C1 segment of cervical spinal cord (tissue), 14 donors: ENCODE measurements at regions not wholly inside any gene's neighbourhood (a gene's known extent, or its start where the extent isn't known, plus 50 kb on each side); places are given as distances from the start of the nearest gene placed in this dataset.

ENCODE experiments used
- DNase-seq, 14 donors: peaks; one replicate each; lab custom pipeline; 2025; lab: John Stamatoyannopoulos, UW

DNA sequence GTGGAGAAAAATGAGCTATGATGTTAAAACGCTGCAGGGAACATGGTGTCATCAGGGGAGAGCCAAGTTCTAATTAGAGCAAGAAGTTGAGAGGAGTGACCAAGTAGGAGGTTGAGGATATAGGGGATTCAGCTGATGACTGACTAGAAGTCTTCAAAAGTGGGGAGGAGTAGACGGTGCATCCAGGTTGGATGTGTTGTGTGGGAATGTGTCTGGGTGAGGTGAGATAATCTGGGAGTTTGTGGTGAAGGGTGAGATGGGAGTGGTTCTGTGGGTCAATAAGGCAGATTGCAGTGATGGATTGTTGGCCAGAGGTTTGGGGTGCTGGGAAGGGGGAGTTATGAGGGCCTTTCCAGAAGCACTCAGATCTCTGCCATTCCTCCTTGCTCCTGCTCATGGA is 72.0 kb upstream of the IRF2BP2 start:
- no peak for DNase-seq

DNA sequence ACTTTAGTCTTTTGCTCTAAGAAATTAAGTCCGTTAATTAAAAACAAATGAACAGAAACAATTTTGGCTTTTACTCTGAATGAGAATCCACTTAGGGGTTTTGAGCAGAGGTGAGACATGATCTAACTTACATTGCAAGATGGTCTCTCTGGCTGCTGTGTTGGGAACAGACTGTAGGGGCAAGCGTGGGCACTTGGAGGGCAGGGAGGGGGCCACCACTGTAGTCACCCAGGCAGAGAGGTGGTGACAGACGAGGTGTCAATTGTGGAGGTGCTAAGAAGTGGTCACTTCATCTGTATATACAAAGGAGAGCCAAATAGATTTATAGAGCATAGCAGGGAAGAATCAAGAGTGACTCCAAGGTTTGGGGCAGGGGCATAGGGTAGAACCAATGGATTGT is 71.1 kb upstream of the IRF2BP2 start:
- no peak for DNase-seq

DNA sequence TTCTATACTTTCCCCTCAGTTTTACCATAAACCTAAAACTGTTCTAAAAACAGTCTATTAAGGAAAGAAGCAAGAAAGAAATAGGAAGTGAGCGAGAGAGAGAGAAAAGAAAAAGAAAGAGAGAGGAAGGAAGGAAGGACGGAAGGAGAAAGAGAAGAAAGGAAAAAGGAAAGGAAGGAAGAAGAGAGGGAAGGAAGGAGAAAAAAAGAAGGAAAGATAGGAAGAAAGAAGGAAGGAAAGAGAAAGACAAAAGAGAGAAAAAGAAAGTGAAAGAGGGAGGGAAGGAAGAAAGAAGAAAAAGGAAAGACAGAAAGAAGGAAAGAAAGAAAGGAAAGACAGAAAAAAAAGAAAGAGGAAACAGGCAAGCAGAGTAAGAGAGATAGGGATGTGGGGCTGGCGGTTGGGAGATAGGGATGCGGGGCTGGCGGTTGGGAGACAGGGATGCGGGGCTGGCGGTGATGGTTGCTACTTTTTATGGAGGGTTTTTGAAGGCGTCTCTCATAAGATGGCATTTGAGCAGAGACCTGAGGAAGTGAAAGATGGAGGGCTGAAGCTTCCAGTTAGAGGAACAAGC is 70.4 kb upstream of the IRF2BP2 start:
- DNase-seq, result no peak

DNA sequence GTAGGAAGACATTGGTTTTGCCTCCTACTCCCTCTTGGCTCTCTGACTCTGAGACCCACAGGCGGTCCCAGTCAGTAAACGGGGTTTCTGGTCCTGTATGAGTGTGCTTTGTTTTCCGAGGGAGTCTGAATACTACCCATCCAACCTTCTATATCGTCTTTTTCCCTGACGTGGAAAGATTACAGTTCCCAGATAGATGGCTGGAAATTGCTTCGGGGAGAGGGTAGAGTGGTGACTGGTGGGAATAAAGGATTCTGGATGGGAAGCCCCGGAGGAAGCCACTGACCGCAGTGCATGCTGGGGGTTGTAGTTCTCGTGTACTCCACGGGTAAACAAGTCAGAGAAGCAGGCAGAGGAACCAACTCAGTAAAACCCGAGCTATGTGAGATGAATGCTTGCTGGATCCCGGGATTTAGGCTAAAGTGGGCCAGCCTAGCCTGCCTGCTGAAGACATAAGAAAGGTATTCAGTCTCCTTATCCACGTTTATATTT is 66.2 kb upstream of the IRF2BP2 start:
- DNase-seq, result peak in 13 of 14 donors; percentile 24 to 86 (median 79)

DNA sequence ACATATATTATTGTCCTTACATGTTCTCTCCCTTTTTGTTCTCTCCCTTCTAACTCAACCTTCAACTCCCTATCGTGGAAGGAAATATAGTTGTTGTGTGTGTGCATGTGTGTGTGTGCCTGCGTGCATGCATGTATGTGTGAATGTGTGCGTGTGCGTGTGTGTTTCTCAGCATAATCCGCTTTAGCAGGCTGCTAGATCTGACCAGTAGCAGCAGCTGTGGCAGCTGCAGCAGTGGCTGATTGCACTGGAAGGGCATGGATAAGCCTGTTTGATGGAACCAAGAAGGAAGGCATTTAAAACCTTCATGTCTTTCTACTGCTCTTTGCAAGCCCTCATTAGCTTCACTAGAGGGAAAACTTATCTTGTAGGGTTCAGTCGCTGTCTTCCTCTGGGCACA is 65.6 kb upstream of the IRF2BP2 start:
- DNase-seq, result no peak

DNA sequence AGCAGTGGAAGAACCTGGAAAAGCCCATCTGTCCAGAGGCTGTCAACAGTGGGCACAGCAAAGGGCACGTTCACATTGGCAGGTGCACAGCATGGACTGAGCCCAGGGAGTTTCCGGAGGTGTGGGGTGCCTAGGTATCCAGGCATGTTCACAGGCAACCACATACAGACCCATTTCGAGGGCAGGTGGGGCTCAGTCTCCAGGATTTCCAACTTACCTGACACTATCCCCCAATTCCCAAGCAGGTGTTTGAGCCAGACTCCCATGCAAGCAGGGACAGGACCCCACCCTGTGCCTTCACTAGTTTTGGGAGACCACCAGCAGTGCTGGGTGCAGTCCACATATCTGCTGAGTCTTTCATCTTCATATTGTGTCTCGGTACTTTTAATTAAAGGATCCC is 65.0 kb upstream of the IRF2BP2 start:
- DNase-seq, result no peak

DNA sequence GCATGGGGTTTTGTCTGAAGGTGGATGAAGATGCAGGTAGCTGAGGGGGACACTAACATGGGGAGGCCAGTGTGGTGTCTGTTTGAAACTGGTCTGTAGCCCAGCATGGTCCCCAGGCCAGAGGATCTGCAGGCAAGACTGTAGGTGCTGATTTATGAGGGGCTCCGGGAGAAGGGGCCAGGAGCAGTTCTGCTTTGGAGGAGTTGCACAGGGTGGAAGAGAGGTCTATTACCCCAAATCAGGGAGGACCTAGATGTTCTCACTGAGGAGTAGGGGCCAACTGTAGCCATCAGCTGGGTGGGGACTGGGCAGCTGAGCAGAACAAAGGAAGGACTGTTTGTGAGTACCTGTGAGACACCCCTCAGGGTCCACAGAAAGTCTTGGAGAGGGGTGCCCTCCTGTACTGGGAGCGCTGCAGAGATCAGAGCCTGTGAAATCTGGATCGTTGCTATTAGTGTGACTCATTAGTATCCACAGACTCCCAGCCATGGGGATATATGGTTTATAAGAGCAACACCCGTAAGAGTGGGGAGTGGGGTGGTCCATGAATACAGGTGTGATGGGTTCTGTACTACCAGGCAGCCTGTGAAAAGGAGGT is 64.3 kb upstream of the IRF2BP2 start:
- no peak for DNase-seq

DNA sequence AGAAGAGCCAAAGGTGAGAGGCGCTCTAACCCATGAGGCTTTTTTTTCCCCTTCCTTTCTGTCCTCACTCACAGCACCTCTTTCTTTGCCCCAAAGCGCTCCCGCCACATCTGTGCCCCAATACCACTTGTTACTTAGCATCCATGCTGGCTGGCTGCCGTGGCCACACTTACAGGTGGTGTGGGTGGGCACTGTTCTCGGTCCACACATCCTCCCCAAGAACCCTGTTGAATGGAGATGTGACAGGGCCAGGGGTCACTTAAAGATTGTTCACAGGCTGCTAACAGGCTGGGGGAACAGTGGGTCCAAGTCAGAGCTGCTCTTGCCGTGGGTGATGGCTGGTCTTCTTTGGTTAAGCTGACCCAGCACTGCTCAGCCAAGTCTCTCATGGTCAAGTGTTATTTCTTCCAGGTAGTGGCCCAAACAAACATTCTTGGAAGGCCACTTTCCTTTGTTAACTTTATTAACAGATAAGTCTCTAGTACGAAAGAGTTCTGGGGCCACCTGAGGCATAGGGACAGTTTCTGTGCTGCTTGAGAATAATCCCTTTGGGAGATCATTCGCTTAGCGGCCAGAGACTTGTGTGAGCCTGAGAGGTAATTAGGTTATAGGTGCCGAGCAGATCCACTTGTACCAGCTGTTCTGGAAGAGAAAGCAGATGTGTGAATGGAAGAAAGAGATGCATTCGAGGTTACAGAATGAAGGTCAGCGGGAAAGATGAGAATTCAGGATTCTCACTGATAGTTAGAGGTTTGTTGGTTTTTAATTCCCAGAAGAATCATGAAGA is 62.6 kb upstream of the IRF2BP2 start:
- no peak for DNase-seq

DNA sequence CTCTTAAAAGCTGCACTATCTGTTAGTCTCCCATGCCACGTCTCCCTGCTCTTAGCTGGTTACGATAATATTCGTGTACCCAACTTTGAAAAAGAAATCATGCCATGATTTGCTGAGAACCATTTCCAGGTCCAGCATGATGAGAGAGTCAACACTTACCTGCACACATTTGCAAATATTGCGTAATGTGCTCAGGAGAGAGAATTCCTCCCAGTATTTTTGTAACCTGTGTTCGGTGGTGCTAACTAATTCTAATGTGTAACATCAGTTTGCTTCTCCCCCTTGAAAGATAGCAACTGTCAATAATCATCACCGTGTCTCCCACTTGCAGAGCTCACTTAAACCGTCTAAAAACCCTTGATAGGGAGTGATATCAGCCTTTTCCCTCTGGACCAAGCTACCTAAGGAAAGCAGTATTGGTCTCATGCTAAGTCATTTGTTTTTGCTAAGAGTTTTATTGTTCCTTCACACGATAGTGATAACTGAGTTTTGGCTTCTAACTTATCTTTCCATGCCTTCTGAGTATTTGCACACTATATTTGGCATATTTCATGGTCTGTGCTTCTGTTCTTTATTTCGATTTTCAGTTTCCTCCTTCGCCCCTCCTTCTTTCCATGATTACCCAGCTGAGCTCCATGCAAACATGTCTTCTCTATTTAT is 61.1 kb upstream of the IRF2BP2 start:
- no peak for DNase-seq

DNA sequence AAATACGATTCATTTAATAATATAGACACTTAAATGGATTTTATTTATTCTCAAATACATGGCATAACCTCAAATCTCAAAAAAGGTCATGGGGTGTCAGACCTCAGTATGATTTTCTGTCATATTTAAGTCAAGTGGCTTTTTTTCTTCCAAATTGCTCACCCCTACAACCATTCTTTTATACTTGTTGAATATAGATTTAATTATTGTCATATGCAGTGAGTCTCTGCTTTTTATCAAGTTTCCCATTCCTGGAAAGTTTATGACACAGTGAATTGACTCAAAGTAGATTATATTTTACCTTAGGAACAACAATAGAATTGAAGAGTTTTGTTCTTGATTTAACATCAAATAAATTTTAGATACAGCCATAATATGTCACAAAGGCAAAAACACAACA is 59.5 kb upstream of the IRF2BP2 start:
- no peak for DNase-seq

DNA sequence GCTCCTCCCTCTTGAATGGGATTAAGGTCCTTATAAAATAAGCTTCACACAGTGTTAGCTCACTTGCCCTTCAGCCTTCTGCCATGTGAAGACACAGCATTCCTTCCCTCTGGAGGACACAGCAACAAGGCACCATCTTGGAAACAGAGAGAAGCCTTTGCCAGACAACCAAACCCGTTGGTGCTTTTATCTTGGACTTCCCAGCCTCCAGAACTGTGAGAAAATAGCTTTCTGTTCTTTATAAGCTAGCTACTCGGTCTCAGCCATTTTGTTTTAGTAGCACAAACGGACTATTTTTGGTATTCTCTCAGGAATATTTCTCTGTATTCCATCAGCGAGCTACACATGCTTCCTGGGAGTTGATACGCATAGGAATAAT is 58.6 kb upstream of the IRF2BP2 start:
- DNase-seq, result no peak

DNA sequence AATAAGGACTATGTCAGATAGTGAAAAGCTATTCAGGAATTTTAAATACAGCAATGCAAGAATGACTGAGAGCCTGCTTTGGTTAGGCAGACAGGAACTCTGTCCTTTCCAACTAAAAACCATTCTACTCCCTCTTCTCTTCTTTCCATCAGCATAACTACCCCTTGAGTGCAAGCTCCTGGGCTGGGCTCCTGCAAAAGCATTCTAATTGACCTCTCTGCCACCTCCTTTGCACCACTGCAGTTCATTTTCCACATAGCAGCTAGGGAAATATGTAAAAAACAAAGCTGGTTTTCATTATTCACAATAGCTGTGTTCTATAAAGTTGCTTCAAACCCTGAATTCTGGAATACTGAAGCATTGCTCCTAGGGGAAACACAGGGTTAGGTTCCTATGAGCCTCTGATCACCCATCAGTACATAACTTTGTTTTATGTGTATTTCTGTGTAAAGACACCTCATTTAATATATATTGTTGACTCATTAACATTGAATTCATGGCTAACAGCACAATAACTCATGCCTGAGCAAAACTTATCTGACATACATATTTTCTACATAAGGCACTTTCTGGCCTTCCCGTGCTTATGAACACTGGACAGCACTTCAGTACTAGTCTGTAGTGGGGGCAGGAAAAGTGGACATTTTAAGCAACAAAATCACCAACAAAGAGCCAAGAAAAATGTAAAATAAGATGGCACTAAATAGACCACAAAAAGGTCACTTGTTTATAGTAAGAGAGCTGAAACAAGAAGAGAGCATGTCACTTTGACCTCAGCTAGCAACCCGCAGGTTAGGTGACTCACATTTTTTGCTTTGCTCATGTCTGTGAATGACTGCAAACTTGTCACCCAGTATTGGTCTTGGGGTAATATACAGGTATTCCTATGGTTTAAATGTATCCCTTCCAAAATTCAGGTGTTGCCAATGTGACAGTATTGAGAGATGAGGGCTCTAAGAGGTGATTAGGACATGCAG is 57.9 kb upstream of the IRF2BP2 start:
- DNase-seq, result no peak

DNA sequence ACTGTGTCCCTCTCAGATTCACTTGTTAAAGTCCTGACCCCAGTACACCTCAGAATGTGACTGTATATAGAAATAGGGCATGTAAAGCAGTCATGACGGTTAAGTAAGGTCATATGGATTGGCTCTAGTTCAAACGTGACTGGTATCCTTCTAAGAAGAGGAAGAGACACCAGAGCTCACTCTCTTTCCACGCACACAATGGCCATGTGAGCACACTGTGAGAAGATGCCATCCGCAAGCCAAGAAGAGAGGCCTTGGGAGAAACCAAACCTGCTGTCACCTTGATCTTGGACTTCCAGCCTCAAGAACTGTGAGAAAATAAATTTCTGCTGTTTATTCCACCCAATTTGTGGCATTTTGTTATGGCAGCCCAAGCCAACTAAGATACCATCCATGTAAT is 56.8 kb upstream of the IRF2BP2 start:
- no peak for DNase-seq

DNA sequence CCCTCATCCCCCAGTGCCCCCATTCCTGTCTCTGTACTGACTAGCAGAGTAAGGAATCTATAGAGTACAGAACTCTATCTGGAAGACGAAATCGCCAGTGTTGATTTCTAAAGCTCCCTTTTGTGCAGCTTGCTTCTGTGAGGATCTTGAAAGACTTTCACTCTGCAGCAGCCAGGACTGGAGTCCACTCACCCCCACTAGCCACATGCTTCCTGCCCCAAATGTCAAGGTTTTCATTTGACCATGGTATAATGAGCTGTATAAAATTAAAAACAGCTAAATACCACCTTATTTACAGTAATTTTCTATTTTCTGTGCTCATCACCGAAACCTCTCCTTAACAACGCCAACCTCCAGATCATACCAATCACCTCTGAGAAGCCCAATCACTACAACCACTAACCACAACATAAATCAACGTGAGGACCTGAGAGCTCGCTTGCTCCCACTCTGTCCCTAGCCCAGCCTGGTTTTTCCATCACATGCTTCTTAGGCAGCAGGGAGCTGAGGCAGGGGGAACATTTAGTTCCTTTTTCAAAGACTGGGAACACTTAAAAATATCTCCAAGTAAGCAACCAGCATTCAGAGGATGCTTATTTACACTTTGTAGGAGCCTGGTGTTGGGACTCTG is 56.1 kb upstream of the IRF2BP2 start:
- no peak for DNase-seq

DNA sequence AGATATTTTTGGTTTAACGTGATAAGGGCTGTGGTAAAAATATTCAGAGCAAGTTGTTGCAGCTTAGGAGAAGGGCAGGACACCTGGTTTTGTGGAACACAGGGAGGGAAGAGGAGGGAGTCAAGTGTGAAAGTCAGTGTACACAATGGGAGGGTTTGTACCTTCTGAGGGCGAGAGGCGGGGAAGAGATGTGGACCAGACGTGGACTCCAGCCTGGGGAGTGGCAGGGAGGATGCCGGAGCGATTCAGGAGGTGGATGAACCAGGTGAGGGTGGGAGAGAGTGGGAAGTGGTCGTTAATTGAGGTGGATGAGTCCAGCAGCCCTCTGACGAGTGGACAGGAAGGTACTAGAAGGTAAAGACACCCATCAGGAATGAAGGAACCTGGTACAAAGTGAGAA is 52.2 kb upstream of the IRF2BP2 start:
- DNase-seq, result no peak

DNA sequence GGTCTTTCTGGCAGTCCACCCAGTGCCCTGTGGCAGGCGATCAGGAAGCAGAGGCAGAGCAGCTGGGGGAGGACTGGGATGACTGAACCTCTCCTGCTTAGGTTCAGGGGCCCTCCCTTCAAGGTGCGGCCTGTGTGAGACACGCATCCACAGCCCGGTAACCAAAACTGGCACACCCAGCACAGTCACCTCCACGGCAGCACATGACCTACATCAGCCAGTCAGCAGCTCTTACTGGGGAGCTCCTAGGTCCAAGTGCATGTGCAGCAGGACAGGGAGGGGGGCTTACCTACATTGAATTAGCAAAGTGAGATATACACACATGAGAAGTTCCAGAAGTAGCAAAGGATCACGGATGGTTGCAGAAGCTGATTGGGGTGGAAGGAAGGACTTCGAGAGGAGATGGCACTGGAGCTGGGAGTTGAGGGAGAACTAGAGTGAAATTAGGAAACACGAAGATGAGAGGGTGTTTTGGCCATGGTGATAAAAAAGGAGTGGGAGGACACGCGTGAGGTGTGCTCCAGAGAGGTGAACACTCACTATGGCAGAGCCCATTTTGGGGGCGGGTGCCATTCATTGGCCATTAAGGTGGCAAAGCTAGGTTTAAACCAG is 51.4 kb upstream of the IRF2BP2 start:
- DNase-seq, result no peak

DNA sequence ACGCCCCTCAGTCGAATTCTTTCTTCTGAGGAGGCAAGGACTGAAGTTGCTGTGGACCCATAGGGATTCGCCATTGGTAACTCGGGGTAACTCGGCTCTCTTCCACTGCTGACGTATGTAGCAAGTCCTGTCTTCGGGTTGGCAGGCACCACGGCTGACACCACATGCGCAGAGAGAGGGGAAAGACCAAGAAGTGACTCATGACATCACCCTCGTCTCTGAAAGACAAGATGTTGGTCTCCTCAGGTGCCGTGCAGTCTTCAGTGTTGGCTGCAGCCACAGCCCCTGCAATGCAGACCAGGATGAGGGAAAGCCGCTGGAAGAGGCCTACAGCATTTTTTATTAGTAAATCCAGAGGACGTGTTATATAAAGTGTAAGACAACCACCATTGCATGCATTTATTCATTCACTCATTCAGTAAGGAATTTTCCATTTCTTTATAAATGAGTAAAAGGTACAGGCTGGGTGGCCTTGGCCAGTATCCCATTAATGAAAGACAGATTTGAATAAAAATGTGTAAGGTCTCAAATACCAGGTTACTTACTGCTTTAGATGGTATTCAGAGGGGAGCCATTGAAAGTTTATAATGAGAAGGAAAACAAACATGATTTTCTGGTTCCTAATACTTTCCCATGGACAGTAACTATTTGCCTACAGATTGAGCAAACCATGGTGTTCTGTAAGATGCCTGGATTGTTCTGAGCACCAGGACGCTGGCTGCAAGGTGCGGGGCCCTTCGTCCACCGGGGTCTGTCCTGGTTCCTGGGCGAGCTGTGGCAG is 50.7 kb upstream of the IRF2BP2 start:
- no peak for DNase-seq
